Mesenchymal stem cell (in vitro differentiated cells and primary cell): ENCODE measurements at regions not wholly inside any gene's neighbourhood (a gene's known extent, or its start where the extent isn't known, plus 50 kb on each side); places are given as distances from the start of the nearest gene placed in this dataset.
A peak's percentile ranks its signal among the peaks of the same experiment; 100 is the strongest.

Source experiments
- DNase-seq: peaks from one replicate; pipeline ENCODE4 v3.0.0-alpha.2; 2013
- H2AFZ ChIP-seq: one replicate; pipeline ENCODE4 v1.6.1; 2013; ENCODE audit warnings: low read depth, mild to moderate bottlenecking, control low read depth, inconsistent platforms, low read length, moderate library complexity
- H2AK5ac ChIP-seq: 2 replicates; pipeline ENCODE4 v1.6.1; 2013; ENCODE audit warnings: low read length, moderate library complexity, mild to moderate bottlenecking, inconsistent platforms; ENCODE audit not compliant: severe bottlenecking
- H2BK120ac ChIP-seq: one replicate; pipeline ENCODE4 v1.6.1; 2013; ENCODE audit warnings: low read depth, mild to moderate bottlenecking, inconsistent platforms, low read length, moderate library complexity
- H2BK12ac ChIP-seq, 2 experiments: one replicate each; pipeline ENCODE4 v1.6.1; 2013; ENCODE audit warnings: inconsistent platforms in 2 of 2, low read length in 2 of 2, mild to moderate bottlenecking in 2 of 2, moderate library complexity in 2 of 2, control low read depth in 1 of 2
- H2BK15ac ChIP-seq: one replicate; pipeline ENCODE4 v1.6.1; 2013; ENCODE audit warnings: mild to moderate bottlenecking, low read depth, inconsistent platforms; ENCODE audit not compliant: poor library complexity, severe bottlenecking
- H2BK5ac ChIP-seq: 2 replicates; pipeline ENCODE4 v1.6.1; 2013; ENCODE audit warnings: low read depth, mild to moderate bottlenecking, low read length, control low read depth, inconsistent platforms; ENCODE audit not compliant: poor library complexity, severe bottlenecking
- H3K14ac ChIP-seq, 2 experiments: one replicate each; pipeline ENCODE4 v1.6.1; 2013; ENCODE audit warnings: inconsistent platforms in 2 of 2, low read length in 2 of 2, control low read depth in 1 of 2, mild to moderate bottlenecking in 1 of 2, moderate library complexity in 1 of 2
- H3K18ac ChIP-seq, 2 experiments: one replicate each; pipeline ENCODE4 v1.6.1; 2013; ENCODE audit warnings: inconsistent platforms in 2 of 2, low read length in 2 of 2, control low read depth in 1 of 2, low read depth in 1 of 2, mild to moderate bottlenecking in 1 of 2
- H3K23ac ChIP-seq, 2 experiments: one replicate each; pipeline ENCODE4 v1.6.1; 2013; ENCODE audit warnings: inconsistent platforms in 2 of 2, low read length in 2 of 2, mild to moderate bottlenecking in 2 of 2, moderate library complexity in 2 of 2, control low read depth in 1 of 2
- H3K27ac ChIP-seq: 2 replicates; pipeline ENCODE4 v1.5.1; 2013; ENCODE audit warnings: mild to moderate bottlenecking, moderate library complexity, low read length, control low read depth, inconsistent platforms; ENCODE audit not compliant: poor library complexity, severe bottlenecking
- H3K27me3 ChIP-seq, 2 experiments: 2 replicates each; pipeline versions ENCODE4 v1.6.1 to v1.7.0; 2013; ENCODE audit warnings: low read length in 2 of 2, mild to moderate bottlenecking in 2 of 2, moderate library complexity in 2 of 2, control low read depth in 1 of 2, inconsistent platforms in 1 of 2; ENCODE audit not compliant: control insufficient read depth in 1 of 2, insufficient read depth in 1 of 2
- H3K36me3 ChIP-seq, 2 experiments: 2 replicates each; pipeline versions ENCODE4 v1.6.1 to v1.7.0; 2013; ENCODE audit warnings: low read length in 2 of 2, control low read depth in 1 of 2, inconsistent platforms in 1 of 2, low read depth in 1 of 2, mild to moderate bottlenecking in 1 of 2; ENCODE audit not compliant: insufficient read depth in 2 of 2, control insufficient read depth in 1 of 2
- H3K4ac ChIP-seq, 2 experiments: one replicate each; pipeline ENCODE4 v1.6.1; 2013; ENCODE audit warnings: inconsistent platforms in 2 of 2, low read length in 2 of 2, mild to moderate bottlenecking in 2 of 2, moderate library complexity in 2 of 2, control low read depth in 1 of 2, low read depth in 1 of 2
- H3K4me1 ChIP-seq: 2 replicates; pipeline ENCODE4 v1.6.1; 2013; ENCODE audit warnings: low read depth, low read length, control low read depth; ENCODE audit not compliant: control insufficient read depth, insufficient read depth
- H3K4me2 ChIP-seq: 2 replicates; pipeline ENCODE4 v1.6.1; 2013; ENCODE audit warnings: low read length, mild to moderate bottlenecking, inconsistent platforms; ENCODE audit not compliant: poor library complexity, severe bottlenecking
- H3K4me3 ChIP-seq, 2 experiments: 2 replicates each; pipeline versions ENCODE4 v1.5.1 to v1.7.0; 2013; ENCODE audit warnings: low read length in 2 of 2, mild to moderate bottlenecking in 2 of 2, control low read depth in 1 of 2, low read depth in 1 of 2; ENCODE audit not compliant: insufficient read depth in 1 of 2
- H3K79me1 ChIP-seq: replicated peaks from 2 replicates; pipeline ENCODE4 v1.6.1; 2013; ENCODE audit warnings: mild to moderate bottlenecking, control low read depth, low read length, inconsistent platforms; ENCODE audit not compliant: poor library complexity, severe bottlenecking
- H3K9ac ChIP-seq: 2 replicates; pipeline ENCODE4 v1.7.0; 2013; ENCODE audit warnings: mild to moderate bottlenecking, low read length, moderate library complexity
- H3K9me3 ChIP-seq: 2 replicates; pipeline ENCODE4 v1.7.0; 2013; ENCODE audit warnings: mild to moderate bottlenecking, low read length; ENCODE audit not compliant: control insufficient read depth
- H4K8ac ChIP-seq: one replicate; pipeline ENCODE4 v1.6.1; 2013; ENCODE audit warnings: inconsistent platforms, mild to moderate bottlenecking, low read length, moderate library complexity
- H4K91ac ChIP-seq: one replicate; pipeline ENCODE4 v1.6.1; 2013; ENCODE audit warnings: mild to moderate bottlenecking, low read length, inconsistent platforms
- WGBS: methylation state at CpG from one replicate; pipeline ENCODE4 v1.1.7; 2013; ENCODE audit warnings: mixed read lengths; 5-methylcytosine and 5-hydroxymethylcytosine counted together

DNA sequence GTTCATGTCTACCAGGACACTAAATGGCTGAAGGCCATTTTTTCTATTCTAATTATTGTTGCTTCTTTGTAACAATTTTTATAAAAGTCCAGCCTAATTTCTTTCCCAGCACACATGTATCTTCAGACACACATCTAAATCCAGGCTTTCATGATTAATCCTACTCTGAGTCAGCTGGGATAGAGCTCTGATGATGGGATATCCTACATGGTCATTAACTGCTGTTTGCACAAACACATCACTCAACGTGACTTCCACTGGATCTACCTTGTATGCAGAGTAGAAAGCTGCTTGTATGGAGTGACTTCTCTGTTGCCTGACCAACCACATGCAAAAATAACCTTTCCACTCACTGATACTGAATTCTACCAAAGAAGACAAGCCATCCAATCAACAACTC, 260.9 kb downstream of the AHR start:
- H4K8ac ChIP-seq: no peak overlapping the region
- no peak overlapping the region for H3K4me3 ChIP-seq
- peak overlapping the region; percentile 40 to 48 for H3K18ac ChIP-seq
- peak overlapping the region; percentile 94 for H3K27ac ChIP-seq
- no peak overlapping the region for H2AFZ ChIP-seq
- 0% methylated on average over 1 of the region's 1 CpG for WGBS
- no peak overlapping the region for H2BK15ac ChIP-seq
- peaks cover 11% of the 10 kb centered on the region for H3K79me1 ChIP-seq
- H3K4ac ChIP-seq: peak overlapping the region in 1 of 2 experiments; percentile 61
- H3K14ac ChIP-seq: no peak overlapping the region
- H2BK12ac ChIP-seq: peak overlapping the region; percentile 55 to 86
- no peaks in the 10 kb centered on the region for H3K36me3 ChIP-seq
- H3K23ac ChIP-seq: no peak overlapping the region
- H3K9me3 ChIP-seq: peaks cover 3% of the 10 kb centered on the region
- H3K27me3 ChIP-seq: no peaks in the 10 kb centered on the region
- H3K4me1 ChIP-seq: peaks cover 4% of the 10 kb centered on the region
- no peak overlapping the region for H2BK5ac ChIP-seq
- H2BK120ac ChIP-seq: no peak overlapping the region
- H4K91ac ChIP-seq: no peak overlapping the region
- peak overlapping the region; percentile 2 for H3K4me2 ChIP-seq
- DNase-seq: peak; percentile 73
- H2AK5ac ChIP-seq: no peak overlapping the region
- no peak overlapping the region for H3K9ac ChIP-seq

DNA sequence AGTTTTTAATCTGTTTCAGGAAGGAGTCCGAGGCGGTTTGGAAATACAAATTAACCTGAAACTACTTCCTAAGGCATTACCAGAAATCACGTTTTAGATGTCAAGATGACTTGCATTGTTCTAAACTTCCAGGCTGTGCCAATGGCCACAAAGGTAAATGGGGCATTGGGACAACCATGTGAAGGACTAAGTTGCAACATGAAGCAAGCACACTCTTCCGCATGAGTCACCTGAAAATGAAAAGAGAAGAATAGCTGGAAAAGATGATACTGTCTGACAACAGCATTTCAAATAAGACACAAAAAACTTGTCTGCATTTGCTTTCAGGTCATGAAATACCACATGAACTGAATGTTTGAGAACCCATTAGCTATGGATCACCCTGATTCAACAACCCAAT, 262.1 kb downstream of the AHR start:
- Histone ChIP-seq H3K36me3 (no peaks in the 10 kb centered on the region), H3K4me1 (peaks cover 4% of the 10 kb centered on the region), H3K4ac (peak overlapping the region; percentile 57 to 96), H3K14ac (no peak overlapping the region), H4K91ac (peak overlapping the region; percentile 85), H3K9me3 (peaks cover 3% of the 10 kb centered on the region), H2AK5ac (peak overlapping the region; percentile 87), H4K8ac (no peak overlapping the region), H3K79me1 (peaks cover 3% of the 10 kb centered on the region), H2BK120ac (no peak overlapping the region), H2AFZ (no peak overlapping the region), H3K4me3 (no peak overlapping the region), H2BK12ac (peak overlapping the region; percentile 83 to 88), H3K27ac (no peak overlapping the region), H3K18ac (peak overlapping the region; percentile 34 to 94), H3K23ac (no peak overlapping the region), H3K27me3 (no peaks in the 10 kb centered on the region), H2BK5ac (no peak overlapping the region), H2BK15ac (no peak overlapping the region), H3K9ac (no peak overlapping the region), H3K4me2 (no peak overlapping the region)
- WGBS: 98% methylated on average over 4 of the region's 4 CpGs
- DNase-seq: no peak

DNA sequence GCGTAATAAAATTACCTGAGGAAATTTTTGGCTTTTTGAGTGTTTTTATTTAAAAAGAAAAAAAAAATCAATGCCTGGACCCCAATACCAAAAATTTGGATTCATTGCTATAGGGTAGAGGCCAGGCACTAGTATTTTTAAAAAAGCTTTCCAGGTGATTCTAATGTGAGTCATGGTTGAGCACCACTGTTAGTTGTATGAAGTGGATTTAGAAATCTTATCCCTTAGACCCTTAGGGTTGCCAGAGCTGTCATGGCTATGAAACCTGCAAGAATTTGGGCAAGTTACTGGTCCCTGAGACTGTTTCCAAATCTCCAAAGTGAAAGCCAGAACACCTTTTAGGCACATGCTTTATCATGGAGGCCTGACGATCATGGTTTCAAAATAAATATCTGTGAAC, 262.5 kb downstream of the AHR start:
- no peak for DNase-seq
- no peak overlapping the region for H4K8ac ChIP-seq
- H2AK5ac ChIP-seq: no peak overlapping the region
- H3K4me3 ChIP-seq: no peak overlapping the region
- peak overlapping the region in 1 of 2 experiments; percentile 76 for H2BK12ac ChIP-seq
- no peak overlapping the region for H2BK15ac ChIP-seq
- H3K9me3 ChIP-seq: peaks cover 3% of the 10 kb centered on the region
- no peak overlapping the region for H2BK5ac ChIP-seq
- no peaks in the 10 kb centered on the region for H3K27me3 ChIP-seq
- H2BK120ac ChIP-seq: no peak overlapping the region
- no peak overlapping the region for H3K23ac ChIP-seq
- H3K4me1 ChIP-seq: peaks cover 4% of the 10 kb centered on the region
- no CpG with 5 or more reads among the region's 2 CpGs for WGBS
- H3K18ac ChIP-seq: peak overlapping the region in 1 of 2 experiments; percentile 71
- no peak overlapping the region for H2AFZ ChIP-seq
- peaks cover 2% of the 10 kb centered on the region for H3K79me1 ChIP-seq
- H4K91ac ChIP-seq: no peak overlapping the region
- H3K27ac ChIP-seq: no peak overlapping the region
- H3K36me3 ChIP-seq: no peaks in the 10 kb centered on the region
- no peak overlapping the region for H3K9ac ChIP-seq
- H3K4ac ChIP-seq: peak overlapping the region in 1 of 2 experiments; percentile 49
- no peak overlapping the region for H3K14ac ChIP-seq
- H3K4me2 ChIP-seq: no peak overlapping the region

DNA sequence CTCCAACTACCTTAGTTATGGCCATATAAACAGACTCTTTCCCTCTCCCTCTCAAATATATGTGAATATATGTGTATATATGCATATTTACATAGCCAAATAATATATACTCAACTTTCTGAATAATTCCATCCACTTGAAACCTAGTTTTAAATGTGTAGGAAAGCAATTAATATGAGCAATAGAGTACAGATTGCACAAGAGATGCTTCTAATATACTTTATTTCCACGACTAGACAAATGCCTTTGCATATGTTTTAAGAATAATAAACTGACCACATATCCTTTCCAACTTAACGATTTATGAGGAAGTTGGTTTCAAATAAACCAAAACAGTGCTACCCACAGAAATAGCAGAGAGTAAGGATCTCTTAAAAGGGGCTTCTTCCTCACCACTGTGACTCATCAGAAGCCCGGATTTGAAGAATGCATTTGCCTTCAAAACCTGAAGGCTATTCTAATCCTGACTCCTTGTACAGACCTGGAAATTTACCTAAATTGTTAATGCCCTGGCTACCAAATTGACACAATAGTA, 266.3 kb downstream of the AHR start:
- H3K9ac ChIP-seq: no peak overlapping the region
- no peak overlapping the region for H3K23ac ChIP-seq
- no peak overlapping the region for H3K4ac ChIP-seq
- DNase-seq: peak; percentile 89
- peaks cover 3% of the 10 kb centered on the region for H3K9me3 ChIP-seq
- H3K79me1 ChIP-seq: no peaks in the 10 kb centered on the region
- no peak overlapping the region for H2BK12ac ChIP-seq
- no peak overlapping the region for H4K8ac ChIP-seq
- no peaks in the 10 kb centered on the region for H3K4me1 ChIP-seq
- H3K27me3 ChIP-seq: no peaks in the 10 kb centered on the region
- no peak overlapping the region for H3K14ac ChIP-seq
- no peak overlapping the region for H4K91ac ChIP-seq
- no peak overlapping the region for H2BK5ac ChIP-seq
- H2AK5ac ChIP-seq: no peak overlapping the region
- 0% methylated on average over 2 of the region's 3 CpGs for WGBS
- no peak overlapping the region for H3K4me2 ChIP-seq
- H2BK120ac ChIP-seq: no peak overlapping the region
- H3K4me3 ChIP-seq: no peak overlapping the region
- H3K18ac ChIP-seq: no peak overlapping the region
- no peak overlapping the region for H2AFZ ChIP-seq
- no peak overlapping the region for H3K27ac ChIP-seq
- no peak overlapping the region for H2BK15ac ChIP-seq
- no peaks in the 10 kb centered on the region for H3K36me3 ChIP-seq
